ENCODE measurements at regions not wholly inside any gene's neighbourhood (a gene's known extent, or its start where the extent isn't known, plus 50 kb on each side); places are given as distances from the start of the nearest gene placed in this dataset.
"Not testable (repeated sequence)": the region's sequence is repeated elsewhere in the genome, so short reads cannot be mapped to it uniquely, and the experiment has no call there.

- no peak overlapping the region for H3K27ac ChIP-seq (ENCODE audit: low read depth, low read length)
- WGBS, 3 donors = 74 to 75% (median 74%) methylated on average over 6 of the region's 6 CpGs
Observed at GRCh38 chr2:146990311-146991054, 854.3 kb upstream of the ACVR2A start.

- no peak overlapping the region for H3K27ac ChIP-seq (ENCODE audit: low read depth, low read length)
- WGBS, 3 donors = 75 to 83% (median 83%) methylated on average over 1 of the region's 1 CpG
Observed at GRCh38 chr2:146989741-146990140, 855.1 kb upstream of the ACVR2A start.

DNA sequence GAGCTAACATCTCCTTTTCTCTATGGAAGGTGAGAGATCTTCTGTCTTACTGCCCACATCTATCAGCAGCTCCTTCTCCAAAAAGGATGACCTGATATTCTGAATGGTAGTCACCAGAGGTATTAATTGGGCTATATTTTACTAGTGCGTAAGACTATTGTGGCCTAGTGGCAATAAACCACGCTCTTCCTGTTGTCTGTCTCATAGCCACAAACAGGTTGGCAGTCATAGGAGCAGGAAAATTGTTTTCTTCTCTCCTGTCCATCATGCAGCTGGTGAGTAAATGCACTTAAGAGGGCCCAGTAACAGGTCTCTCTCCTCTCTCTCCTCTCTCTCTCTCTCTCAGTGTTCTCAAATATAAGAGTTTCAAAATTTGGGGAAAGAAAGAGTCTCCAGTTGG is 856.8 kb upstream of the ACVR2A start:
- no peak overlapping the region for H3K27ac ChIP-seq (ENCODE audit: low read depth, low read length)
- 87 to 94% (median 87%) methylated on average over 2 of the region's 2 CpGs for WGBS, 3 donors

DNA sequence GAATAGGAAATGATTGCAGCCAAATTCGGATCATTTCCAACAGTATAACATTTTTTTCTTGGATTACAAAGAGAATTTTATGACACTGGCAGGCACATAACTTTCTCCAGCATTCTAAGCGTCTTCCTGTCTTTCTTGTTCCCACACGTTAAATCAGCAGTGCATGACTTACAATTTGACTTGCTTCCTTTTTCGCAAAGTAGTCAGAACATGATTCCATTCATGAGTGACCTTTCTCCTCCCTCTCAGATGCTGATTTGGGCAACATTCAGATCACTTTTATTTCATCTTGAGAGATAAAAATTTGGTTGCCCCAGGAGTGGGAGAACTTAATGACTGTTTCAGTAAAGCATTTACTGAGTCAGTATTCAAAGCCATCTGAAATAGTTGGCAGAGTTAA is 858.7 kb upstream of the ACVR2A start:
- H3K27ac ChIP-seq (ENCODE audit: low read depth, low read length) = no peak overlapping the region
- WGBS, 3 donors = 28 to 48% (median 30%) methylated on average over 4 of the region's 4 CpGs

DNA sequence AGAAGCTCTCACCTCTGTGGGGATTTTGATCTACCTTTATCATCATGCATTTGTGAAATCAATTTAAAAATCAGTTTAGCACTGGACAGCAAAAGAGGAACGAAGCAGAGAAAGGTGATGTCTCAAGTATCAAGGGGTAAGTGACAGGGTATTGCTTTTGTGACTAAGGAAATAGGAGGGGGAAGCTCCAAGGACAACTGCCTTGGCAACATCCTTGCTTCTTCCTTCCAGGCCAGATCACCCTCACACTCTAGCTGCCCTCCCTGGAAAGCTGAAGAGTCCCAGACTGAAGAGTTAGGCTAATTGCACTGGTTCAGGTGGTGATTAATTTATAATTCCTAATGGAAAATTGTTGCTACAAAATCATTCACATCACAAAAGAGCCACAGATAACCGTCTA is 859.1 kb upstream of the ACVR2A start:
- WGBS, 3 donors = 38 to 49% (median 41%) methylated on average over 2 of the region's 2 CpGs
- H3K27ac ChIP-seq (ENCODE audit: low read depth, low read length) = no peak overlapping the region

GRCh38 chr2:146984014-146984413 is 860.8 kb upstream of the ACVR2A start:
- 70 to 85% (median 83%) methylated on average over 4 of the region's 4 CpGs for WGBS, 3 donors
- H3K27ac ChIP-seq (ENCODE audit: low read depth, low read length) = no peak overlapping the region

DNA sequence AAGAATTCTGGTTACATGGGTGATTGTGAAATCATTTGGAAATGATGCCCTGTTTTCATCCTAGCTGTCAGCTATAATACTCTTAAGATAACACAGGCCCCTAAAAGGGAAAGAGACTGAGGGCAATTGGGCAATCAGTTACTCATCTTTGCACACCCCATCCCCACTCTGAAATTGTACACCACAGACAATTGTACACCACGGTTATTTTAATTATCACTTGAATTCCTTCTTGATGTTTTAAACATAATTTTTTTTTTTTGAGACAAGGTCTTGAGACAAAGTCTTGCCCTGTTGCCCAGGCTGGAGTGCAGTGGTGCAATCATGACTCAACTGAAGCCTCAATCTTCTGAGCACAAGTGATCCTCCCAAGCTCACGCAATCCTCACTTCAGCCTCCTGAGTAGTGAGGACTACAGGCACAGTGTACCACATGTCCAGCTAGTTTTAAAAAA is 862.4 kb upstream of the ACVR2A start:
- H3K27ac ChIP-seq (ENCODE audit: low read depth, low read length) = no peak overlapping the region
- 61 to 70% (median 64%) methylated on average over 2 of the region's 2 CpGs for WGBS, 3 donors

DNA sequence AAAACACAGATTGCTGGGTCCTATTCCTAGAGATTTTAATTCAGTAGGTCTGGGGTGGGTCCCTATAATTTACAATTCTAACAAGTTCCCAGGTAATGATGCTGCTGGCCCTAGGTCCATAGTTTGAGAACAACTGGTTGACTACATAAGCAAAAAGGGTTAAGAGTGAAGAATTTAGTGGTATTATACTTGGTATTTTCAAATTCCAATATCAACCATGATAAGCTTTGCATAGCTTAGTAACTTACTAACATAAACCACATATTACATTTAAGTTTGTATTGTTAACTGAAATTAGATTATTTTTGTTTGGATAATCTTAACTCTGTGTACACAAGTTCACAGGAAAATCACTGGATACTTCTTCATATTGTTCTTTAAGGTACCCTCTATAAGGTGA is 862.9 kb upstream of the ACVR2A start:
- no peak overlapping the region for H3K27ac ChIP-seq (ENCODE audit: low read depth, low read length)

GRCh38 chr2:146979746-146980145 is 865.1 kb upstream of the ACVR2A start:
- no peak overlapping the region for H3K27ac ChIP-seq (ENCODE audit: low read depth, low read length)

- no peak overlapping the region for H3K27ac ChIP-seq (ENCODE audit: low read depth, low read length)
- 80 to 87% (median 86%) methylated on average over 5 of the region's 5 CpGs for WGBS, 3 donors
Observed at GRCh38 chr2:146978577-146979555, 866.0 kb upstream of the ACVR2A start.

DNA sequence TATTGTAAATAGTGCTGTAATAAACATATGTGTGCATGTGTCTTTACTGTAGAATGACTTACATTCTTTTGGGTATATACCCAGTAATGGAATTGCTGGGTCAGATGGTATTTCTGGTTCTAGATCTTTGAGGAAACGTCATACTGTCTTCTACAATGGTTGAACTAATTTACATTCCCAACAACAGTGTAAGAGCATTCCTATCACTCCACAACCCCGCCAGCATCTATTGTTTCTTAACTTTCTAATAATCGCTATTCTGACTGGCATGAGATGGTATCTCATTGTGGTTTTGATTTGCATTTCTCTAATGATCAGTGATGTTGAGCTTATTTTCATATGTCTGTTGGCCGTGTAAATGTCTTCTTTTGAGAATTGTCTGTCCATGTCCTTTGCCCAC is 873.8 kb upstream of the ACVR2A start:
- 77 to 90% (median 88%) methylated on average over 4 of the region's 4 CpGs for WGBS, 3 donors
- H3K27ac ChIP-seq (ENCODE audit: low read depth, low read length) = not testable (repeated sequence)

GRCh38 chr2:146969703-146970102 is 875.1 kb upstream of the ACVR2A start:
- not testable (repeated sequence) for H3K27ac ChIP-seq (ENCODE audit: low read depth, low read length)
- 82 to 86% (median 84%) methylated on average over 3 of the region's 3 CpGs for WGBS, 3 donors

DNA sequence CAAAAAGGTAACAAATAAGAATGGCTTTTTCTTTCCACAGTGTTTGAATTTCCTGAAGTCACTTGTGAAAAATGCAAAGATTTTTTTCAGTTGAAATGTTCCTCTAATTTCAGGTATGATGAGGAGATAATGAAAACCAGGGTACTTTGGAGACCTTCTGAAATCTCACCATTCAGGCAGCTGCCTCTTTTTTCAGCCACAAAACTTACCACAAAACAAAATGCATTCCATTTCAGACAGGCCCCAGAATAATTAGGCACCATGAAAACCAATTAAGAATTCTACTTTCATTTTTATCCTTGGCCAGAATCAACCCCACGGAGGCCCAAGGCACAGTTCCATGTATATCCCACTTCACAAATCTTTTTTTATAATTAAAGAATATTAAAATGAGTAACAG is 880.3 kb upstream of the ACVR2A start:
- 75 to 80% (median 76%) methylated on average over 1 of the region's 1 CpG for WGBS, 3 donors
- H3K27ac ChIP-seq (ENCODE audit: low read depth, low read length) = no peak overlapping the region

GRCh38 chr2:146954544-146954943 is 890.3 kb upstream of the ACVR2A start:
- H3K27ac ChIP-seq (ENCODE audit: low read depth, low read length) = no peak overlapping the region
- WGBS, 3 donors = 67 to 84% (median 78%) methylated on average over 5 of the region's 5 CpGs

DNA sequence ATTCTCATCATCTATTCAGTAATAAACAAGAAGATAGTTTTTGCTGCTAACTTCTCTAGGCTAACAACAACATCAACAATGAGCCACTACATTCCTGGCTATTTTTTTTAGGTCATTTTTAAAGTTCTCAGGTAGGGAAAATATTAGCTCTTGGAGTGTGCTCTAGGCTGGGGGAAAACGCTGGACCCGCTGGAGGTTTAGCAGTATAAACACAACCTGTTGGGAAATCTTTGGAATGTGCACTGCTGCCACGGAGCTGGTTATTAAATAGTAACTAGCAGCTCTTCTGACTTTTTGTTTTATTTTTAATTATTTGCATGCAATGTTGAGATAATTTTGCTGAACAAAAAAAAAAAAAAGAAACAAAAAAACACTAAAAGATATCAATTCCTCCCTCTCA is 892.1 kb upstream of the ACVR2A start:
- no peak overlapping the region for H3K27ac ChIP-seq (ENCODE audit: low read depth, low read length)
- WGBS, 3 donors = 21 to 75% (median 59%) methylated on average over 3 of the region's 3 CpGs

GRCh38 chr2:146950911-146951310 is 893.9 kb upstream of the ACVR2A start:
- WGBS, 3 donors = 87 to 93% (median 90%) methylated on average over 4 of the region's 4 CpGs
- H3K27ac ChIP-seq (ENCODE audit: low read depth, low read length) = no peak overlapping the region

DNA sequence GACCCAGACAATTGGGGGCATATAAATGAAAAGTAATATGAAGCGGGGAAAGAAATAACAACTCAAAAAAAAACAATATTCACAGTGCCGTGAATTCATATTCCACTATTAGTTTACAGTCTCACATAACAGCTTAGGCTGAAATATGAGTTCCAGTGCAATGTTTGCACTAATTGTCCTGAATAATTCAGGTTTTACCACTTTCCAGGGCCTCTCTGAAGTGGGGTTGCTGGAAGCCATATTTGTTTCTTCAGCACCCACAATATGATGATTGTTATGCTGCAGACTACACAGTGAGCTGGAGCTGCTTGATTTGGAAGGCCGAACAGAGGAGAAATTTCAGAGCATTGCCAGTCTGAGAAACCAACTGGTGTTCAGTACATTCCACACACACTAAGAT is 894.5 kb upstream of the ACVR2A start:
- WGBS, 3 donors = 74 to 93% (median 92%) methylated on average over 3 of the region's 3 CpGs
- no peak overlapping the region for H3K27ac ChIP-seq (ENCODE audit: low read depth, low read length)

GRCh38 chr2:146949400-146949799 is 895.4 kb upstream of the ACVR2A start:
- WGBS, 3 donors = 85 to 94% (median 88%) methylated on average over 2 of the region's 2 CpGs

GRCh38 chr2:146944601-146945000 is 900.2 kb upstream of the ACVR2A start:
- WGBS, 3 donors = 36 to 54% (median 53%) methylated on average over 4 of the region's 4 CpGs
- H3K27ac ChIP-seq (ENCODE audit: low read depth, low read length) = no peak overlapping the region

More at GRCh38 chr2:146949400-146949799, 895.4 kb upstream of the ACVR2A start:
- no peak overlapping the region for H3K27ac ChIP-seq (ENCODE audit: low read depth, low read length)

Measured in adipose tissue (tissue), 3 donors.